ENCODE measurements at regions not wholly inside any gene's neighbourhood (a gene's known extent, or its start where the extent isn't known, plus 50 kb on each side); places are given as distances from the start of the nearest gene placed in this dataset.
"Not testable (repeated sequence)": the region's sequence is repeated elsewhere in the genome, so short reads cannot be mapped to it uniquely, and the experiment has no call there.

- H3K36me3 Mint-ChIP-seq (ENCODE audit: unreplicated experiment); H3K9me3 Mint-ChIP-seq (ENCODE audit: unreplicated experiment); H3K27me3 Mint-ChIP-seq (ENCODE audit: unreplicated experiment); H3K4me1 Mint-ChIP-seq (ENCODE audit: unreplicated experiment); H3K27ac Mint-ChIP-seq (ENCODE audit: unreplicated experiment); H3K4me3 Mint-ChIP-seq (ENCODE audit: unreplicated experiment): not testable (repeated sequence)
- peak; percentile 98 for DNase-seq (ENCODE audit: extremely low spot score, unreplicated experiment)
Observed at GRCh38 chr16:46384285-46385061, 236.7 kb downstream of the SHCBP1 start.

- H3K9me3 Mint-ChIP-seq (ENCODE audit: unreplicated experiment); H3K4me3 Mint-ChIP-seq (ENCODE audit: unreplicated experiment); DNase-seq (ENCODE audit: extremely low spot score, unreplicated experiment); H3K27ac Mint-ChIP-seq (ENCODE audit: unreplicated experiment); H3K36me3 Mint-ChIP-seq (ENCODE audit: unreplicated experiment); H3K27me3 Mint-ChIP-seq (ENCODE audit: unreplicated experiment); H3K4me1 Mint-ChIP-seq (ENCODE audit: unreplicated experiment): not testable (repeated sequence)
Observed at GRCh38 chr16:46383581-46383980, 237.6 kb downstream of the SHCBP1 start.

GRCh38 chr16:46382791-46383541 is 238.2 kb downstream of the SHCBP1 start:
- not testable (repeated sequence) for H3K27ac Mint-ChIP-seq (ENCODE audit: unreplicated experiment); H3K4me1 Mint-ChIP-seq (ENCODE audit: unreplicated experiment)
- peak; percentile 88 for DNase-seq (ENCODE audit: extremely low spot score, unreplicated experiment)

GRCh38 chr16:46382079-46382478 is 239.1 kb downstream of the SHCBP1 start:
- not testable (repeated sequence) for H3K36me3 Mint-ChIP-seq (ENCODE audit: unreplicated experiment); H3K27me3 Mint-ChIP-seq (ENCODE audit: unreplicated experiment); H3K4me1 Mint-ChIP-seq (ENCODE audit: unreplicated experiment); H3K9me3 Mint-ChIP-seq (ENCODE audit: unreplicated experiment); DNase-seq (ENCODE audit: extremely low spot score, unreplicated experiment); H3K4me3 Mint-ChIP-seq (ENCODE audit: unreplicated experiment); H3K27ac Mint-ChIP-seq (ENCODE audit: unreplicated experiment)

More at GRCh38 chr16:46382791-46383541, 238.2 kb downstream of the SHCBP1 start:
- not testable (repeated sequence) for H3K4me3 Mint-ChIP-seq (ENCODE audit: unreplicated experiment); H3K27me3 Mint-ChIP-seq (ENCODE audit: unreplicated experiment); H3K36me3 Mint-ChIP-seq (ENCODE audit: unreplicated experiment); H3K9me3 Mint-ChIP-seq (ENCODE audit: unreplicated experiment)

GRCh38 chr16:46381344-46381743 is 239.8 kb downstream of the SHCBP1 start:
- not testable (repeated sequence) for H3K27ac Mint-ChIP-seq (ENCODE audit: unreplicated experiment); H3K4me1 Mint-ChIP-seq (ENCODE audit: unreplicated experiment); H3K36me3 Mint-ChIP-seq (ENCODE audit: unreplicated experiment); H3K27me3 Mint-ChIP-seq (ENCODE audit: unreplicated experiment); DNase-seq (ENCODE audit: extremely low spot score, unreplicated experiment); H3K9me3 Mint-ChIP-seq (ENCODE audit: unreplicated experiment); H3K4me3 Mint-ChIP-seq (ENCODE audit: unreplicated experiment)
